ENCODE measurements at regions not wholly inside any gene's neighbourhood (a gene's known extent, or its start where the extent isn't known, plus 50 kb on each side); places are given as distances from the start of the nearest gene placed in this dataset.

DNA sequence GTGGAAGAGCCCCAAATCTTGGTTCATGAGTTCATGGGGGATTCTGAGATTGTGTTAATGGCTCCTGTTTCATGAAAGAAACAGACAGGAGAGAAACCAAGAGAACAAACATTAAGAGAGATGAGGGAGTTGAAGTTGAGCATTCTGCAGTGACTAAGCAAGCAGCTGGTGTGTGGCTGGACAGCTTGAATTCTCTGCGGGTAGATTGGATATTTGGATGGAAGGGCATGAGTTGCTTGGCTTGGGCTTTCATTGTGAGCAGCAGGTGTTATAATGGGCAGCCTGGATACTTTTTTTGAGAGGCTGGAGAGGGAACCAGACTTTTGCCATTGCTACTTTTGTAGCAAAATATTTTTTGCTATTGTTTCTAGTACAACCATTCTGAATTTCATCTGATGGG, 346.8 kb upstream of the SATB1 start:
- H3K36me3 ChIP-seq (ENCODE audit: control insufficient read depth, insufficient read depth, low read length) = no peaks in the 10 kb centered on the region
- H2AFZ ChIP-seq (ENCODE audit: low read depth, low read length) = no peak overlapping the region
- DNase-seq (ENCODE audit: extremely low read depth in 1 of 4, low spot score in 3 of 4) (no peak), FAIRE-seq (no peak), ATAC-seq (no peak)
- intact Hi-C loops (cut with micrococcal nuclease) = no loop called here
- no peaks in the 10 kb centered on the region for H3K9me1 ChIP-seq (ENCODE audit: control insufficient read depth, insufficient read depth, low read length)
- no peaks in the 10 kb centered on the region; the same call in 1 of the 2 replicates for H3K9me3 ChIP-seq (replicated peaks; ENCODE audit: control insufficient read depth, insufficient read depth, low read depth, low read length)
- no peak overlapping the region for H3K4me3 ChIP-seq
- WGBS (ENCODE audit: insufficient coverage, low coverage, missing lambda C conversion rate) = 0% methylated on average over 1 of the region's 1 CpG
- H4K20me1 ChIP-seq (replicated peaks; ENCODE audit: control insufficient read depth, insufficient read depth, low read length) = no peaks in the 10 kb centered on the region
- POLR2A ChIA-PET = no interaction called here
- H3K9ac ChIP-seq (ENCODE audit: insufficient read depth in 1 of 2, low read depth in 2 of 2, low read length in 2 of 2) = no peak overlapping the region
- CTCF ChIA-PET (ENCODE audit: low intra/inter-chr PET ratio) = no interaction called here
- no TSS peak for BruUV-seq (replicated peaks)
- H3K27ac ChIP-seq (ENCODE audit: extremely low read depth, low read depth, low read length) = no peak overlapping the region
- H3K4me2 ChIP-seq (ENCODE audit: insufficient read depth, low read length) = no peak overlapping the region
- H3K79me2 ChIP-seq (ENCODE audit: control insufficient read depth, insufficient read depth, low read length) = no peaks in the 10 kb centered on the region
- TF ChIP-seq EP400 (IDR thresholded peaks at IDR 0.05) (no peak), SMARCA4 (IDR thresholded peaks at IDR 0.05) (no peak), KLF13 (tag; IDR thresholded peaks at IDR 0.05; ENCODE audit: borderline replicate concordance, low read depth) (no peak), CXXC5 (CRISPR knock-in tag; IDR thresholded peaks at IDR 0.05) (no peak), TEAD4 (IDR thresholded peaks at IDR 0.05; ENCODE audit: low read length) (no peak), TEAD4 (CRISPR knock-in tag; IDR thresholded peaks at IDR 0.05; ENCODE audit: borderline replicate concordance) (no peak), SMARCE1 (IDR thresholded peaks at IDR 0.05) (no peak), ZNF124 (CRISPR knock-in tag; IDR thresholded peaks at IDR 0.05) (no peak), FOXA1 (IDR thresholded peaks at IDR 0.05; ENCODE audit: borderline replicate concordance) (no peak), EGR1 (conservative IDR thresholded peaks at IDR 0.05) (no peak), ZNF57 (CRISPR knock-in tag; IDR thresholded peaks at IDR 0.05) (no peak), ZNF507 (tag; conservative IDR thresholded peaks at IDR 0.05) (no peak), ZNF316 (IDR thresholded peaks at IDR 0.05) (no peak), DNMT1 (IDR thresholded peaks at IDR 0.05) (no peak), C11orf30 (IDR thresholded peaks at IDR 0.05; ENCODE audit: low read depth) (no peak), ZNF263 (CRISPR knock-in tag; IDR thresholded peaks at IDR 0.05; ENCODE audit: borderline replicate concordance) (no peak)
- TF ChIP-seq, protein P1, sequence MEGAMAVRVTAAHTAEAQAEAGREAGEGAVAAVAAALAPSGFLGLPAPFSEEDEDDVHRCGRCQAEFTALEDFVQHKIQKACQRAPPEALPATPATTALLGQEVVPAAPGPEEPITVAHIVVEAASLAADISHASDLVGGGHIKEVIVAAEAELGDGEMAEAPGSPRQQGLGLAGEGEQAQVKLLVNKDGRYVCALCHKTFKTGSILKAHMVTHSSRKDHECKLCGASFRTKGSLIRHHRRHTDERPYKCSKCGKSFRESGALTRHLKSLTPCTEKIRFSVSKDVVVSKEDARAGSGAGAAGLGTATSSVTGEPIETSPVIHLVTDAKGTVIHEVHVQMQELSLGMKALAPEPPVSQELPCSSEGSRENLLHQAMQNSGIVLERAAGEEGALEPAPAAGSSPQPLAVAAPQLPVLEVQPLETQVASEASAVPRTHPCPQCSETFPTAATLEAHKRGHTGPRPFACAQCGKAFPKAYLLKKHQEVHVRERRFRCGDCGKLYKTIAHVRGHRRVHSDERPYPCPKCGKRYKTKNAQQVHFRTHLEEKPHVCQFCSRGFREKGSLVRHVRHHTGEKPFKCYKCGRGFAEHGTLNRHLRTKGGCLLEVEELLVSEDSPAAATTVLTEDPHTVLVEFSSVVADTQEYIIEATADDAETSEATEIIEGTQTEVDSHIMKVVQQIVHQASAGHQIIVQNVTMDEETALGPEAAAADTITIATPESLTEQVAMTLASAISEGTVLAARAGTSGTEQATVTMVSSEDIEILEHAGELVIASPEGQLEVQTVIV (CRISPR knock-in tag; IDR thresholded peaks at IDR 0.05; ENCODE audit: borderline replicate concordance) = no peak
- H3K27me3 ChIP-seq (ENCODE audit: control insufficient read depth in 2 of 2, insufficient read depth in 2 of 2, low read length in 2 of 2) = no peaks in the 10 kb centered on the region
- in situ Hi-C loops (cut with MboI) = no loop called here
- H3K4me1 ChIP-seq (replicated peaks in 1 of 2; ENCODE audit: control insufficient read depth in 2 of 2, insufficient read depth in 2 of 2, low read length in 2 of 2) = no peaks in the 10 kb centered on the region

All from K562 (cell line).